ENCODE measurements at regions not wholly inside any gene's neighbourhood (a gene's known extent, or its start where the extent isn't known, plus 50 kb on each side); places are given as distances from the start of the nearest gene placed in this dataset.
"Not testable (repeated sequence)": the region's sequence is repeated elsewhere in the genome, so short reads cannot be mapped to it uniquely, and the experiment has no call there.

DNA sequence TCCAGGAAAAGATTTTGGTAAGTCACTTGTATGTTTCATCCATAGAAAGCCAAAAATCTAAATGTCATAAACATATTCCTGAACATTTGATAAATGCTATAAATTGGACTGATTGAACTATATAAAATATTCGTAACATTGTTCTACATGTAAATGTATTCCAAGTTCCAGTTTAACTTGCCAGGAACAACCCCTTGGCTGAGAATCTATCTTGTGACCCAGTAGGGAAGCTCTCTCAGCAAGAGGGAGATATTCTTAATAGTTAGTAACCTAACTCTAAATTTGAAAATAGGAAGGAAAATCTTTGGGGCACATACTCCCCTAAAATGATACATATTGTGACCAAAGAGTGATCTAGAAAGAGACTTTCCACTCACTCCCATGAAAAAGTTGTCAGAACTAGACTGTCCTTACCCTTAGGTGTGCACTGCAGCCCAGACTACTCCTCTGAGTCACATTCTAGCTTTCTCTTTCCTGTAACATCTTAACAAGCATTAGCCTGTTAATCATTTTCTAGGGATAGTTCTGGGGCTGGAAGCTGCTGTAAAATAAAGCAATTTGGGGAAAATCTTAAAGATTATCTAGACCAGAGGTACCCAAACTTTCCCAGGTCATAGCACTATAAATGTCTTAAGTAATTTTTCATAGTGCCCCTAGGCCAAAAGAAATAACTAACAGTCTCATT lies 73.7 kb upstream of the SKAP2 start:
- H3K27ac ChIP-seq, result no peak overlapping the region
- no peak for TF ChIP-seq ZFX (IDR thresholded peaks at IDR 0.05; ENCODE audit: borderline replicate concordance)
- TF ChIP-seq, protein P1, sequence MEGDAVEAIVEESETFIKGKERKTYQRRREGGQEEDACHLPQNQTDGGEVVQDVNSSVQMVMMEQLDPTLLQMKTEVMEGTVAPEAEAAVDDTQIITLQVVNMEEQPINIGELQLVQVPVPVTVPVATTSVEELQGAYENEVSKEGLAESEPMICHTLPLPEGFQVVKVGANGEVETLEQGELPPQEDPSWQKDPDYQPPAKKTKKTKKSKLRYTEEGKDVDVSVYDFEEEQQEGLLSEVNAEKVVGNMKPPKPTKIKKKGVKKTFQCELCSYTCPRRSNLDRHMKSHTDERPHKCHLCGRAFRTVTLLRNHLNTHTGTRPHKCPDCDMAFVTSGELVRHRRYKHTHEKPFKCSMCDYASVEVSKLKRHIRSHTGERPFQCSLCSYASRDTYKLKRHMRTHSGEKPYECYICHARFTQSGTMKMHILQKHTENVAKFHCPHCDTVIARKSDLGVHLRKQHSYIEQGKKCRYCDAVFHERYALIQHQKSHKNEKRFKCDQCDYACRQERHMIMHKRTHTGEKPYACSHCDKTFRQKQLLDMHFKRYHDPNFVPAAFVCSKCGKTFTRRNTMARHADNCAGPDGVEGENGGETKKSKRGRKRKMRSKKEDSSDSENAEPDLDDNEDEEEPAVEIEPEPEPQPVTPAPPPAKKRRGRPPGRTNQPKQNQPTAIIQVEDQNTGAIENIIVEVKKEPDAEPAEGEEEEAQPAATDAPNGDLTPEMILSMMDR (IDR thresholded peaks at IDR 0.05), result no peak

DNA sequence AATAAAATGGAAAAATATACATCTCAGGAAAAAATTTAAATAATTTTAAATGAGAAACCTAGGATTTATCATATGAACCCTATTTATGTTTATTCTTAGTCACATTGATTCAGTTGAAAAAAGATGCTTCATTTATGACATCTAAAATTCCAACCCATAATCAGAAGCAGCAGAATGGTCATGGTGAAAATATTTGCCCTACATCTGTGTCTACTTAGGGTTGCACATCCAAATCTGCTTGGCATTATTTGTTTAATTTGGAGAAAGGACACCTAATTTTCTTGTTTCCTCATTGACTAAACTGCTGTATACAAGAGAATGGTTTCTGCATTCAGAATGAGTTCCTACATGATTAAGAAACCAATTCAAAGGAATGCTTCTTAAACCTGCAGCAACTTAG lies 72.9 kb upstream of the SKAP2 start:
- H3K27ac ChIP-seq, result no peak overlapping the region
- no peak for TF ChIP-seq ZFX (IDR thresholded peaks at IDR 0.05; ENCODE audit: borderline replicate concordance)
- TF ChIP-seq, protein P1 (IDR thresholded peaks at IDR 0.05), result no peak

DNA sequence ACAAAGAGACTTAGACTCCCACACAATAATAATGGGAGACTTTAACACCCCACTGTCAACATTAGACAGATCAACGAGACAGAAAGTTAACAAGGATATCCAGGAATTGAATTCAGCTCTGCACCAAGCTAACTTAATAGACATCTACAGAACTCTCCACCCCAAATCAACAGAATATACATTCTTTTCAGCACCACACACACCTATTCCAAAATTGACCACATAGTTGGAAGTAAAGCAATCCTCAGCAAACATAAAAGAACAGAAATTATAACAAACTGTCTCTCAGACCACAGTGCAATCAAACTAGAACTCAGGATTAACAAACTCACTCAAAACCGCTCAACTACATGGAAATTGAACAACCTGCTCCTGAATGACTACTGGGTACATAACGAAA lies 68.2 kb upstream of the SKAP2 start:
- not testable (repeated sequence) for H3K27ac ChIP-seq

DNA sequence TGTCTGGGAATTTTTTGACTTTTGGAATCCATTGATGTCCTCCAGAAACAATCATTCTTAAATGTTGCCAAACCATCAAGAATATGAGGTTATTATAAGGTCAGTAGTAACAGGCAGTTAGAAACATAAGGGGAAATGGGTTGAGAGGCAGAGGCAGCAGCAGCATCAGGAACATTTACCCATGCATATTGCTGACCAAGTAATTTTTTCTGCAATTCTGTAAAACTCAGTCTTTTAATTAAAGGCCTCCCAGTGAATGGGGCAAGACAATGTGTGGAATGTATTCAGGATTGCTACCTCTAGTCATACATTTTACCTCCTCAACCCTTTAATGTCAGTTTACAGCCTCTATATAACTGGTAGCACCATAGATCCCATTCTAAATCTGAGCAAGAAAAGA lies 66.5 kb upstream of the SKAP2 start:
- TF ChIP-seq ZFX (IDR thresholded peaks at IDR 0.05; ENCODE audit: borderline replicate concordance), result no peak
- TF ChIP-seq, protein P1 (IDR thresholded peaks at IDR 0.05), result no peak
- no peak overlapping the region for H3K27ac ChIP-seq

DNA sequence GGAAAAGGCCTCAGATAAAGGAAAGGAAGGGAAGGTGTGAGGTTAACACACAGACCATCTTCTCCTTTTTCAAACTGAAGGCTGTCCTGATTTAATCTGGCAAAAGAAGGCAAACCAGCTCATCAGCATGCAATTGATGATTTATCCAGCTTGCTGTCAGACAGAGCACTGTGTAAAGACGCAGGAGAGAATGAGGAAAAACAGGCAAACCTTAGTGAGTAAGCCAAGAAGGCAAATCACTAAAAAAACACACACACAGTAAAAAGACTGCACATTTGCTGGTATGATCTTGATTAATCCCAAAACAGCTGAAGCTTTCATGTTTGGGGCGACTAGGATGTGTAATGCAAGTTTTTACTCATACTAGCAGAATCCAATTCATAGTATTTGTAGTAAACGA lies 65.8 kb upstream of the SKAP2 start:
- H3K27ac ChIP-seq, result no peak overlapping the region
- TF ChIP-seq, protein P1 (IDR thresholded peaks at IDR 0.05), result no peak

DNA sequence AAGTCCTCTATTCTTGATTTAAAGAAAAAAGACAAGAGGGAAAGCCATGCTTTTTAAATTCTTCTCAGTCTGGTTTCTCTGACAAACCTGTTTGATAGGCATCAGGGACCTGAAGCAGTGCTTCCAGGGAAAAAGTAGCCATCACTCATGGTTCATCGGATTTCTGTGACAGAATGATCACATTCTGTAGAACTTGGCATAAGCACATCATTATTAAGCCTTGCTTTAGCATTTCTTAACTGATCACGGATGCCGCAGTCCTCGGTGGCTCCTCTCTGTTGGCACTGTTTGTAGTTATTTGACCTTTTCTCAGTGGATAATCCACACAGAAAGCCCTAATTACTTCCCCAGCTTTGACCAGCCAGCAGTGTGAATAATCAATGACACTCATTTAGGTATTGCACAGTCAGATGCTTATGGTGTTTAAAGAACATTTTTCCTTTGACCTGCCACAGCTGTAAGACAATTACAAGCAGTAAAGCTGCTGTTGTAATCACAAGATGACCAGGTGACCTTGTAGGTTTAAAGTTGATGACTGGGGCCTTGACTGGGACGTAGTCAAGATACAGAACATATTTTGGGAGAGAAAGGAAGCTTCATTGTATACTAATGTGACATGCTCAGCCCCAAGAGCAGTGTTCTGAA lies 64.4 kb upstream of the SKAP2 start:
- H3K27ac ChIP-seq, result no peak overlapping the region
- TF ChIP-seq ZFX (IDR thresholded peaks at IDR 0.05; ENCODE audit: borderline replicate concordance), result no peak
- TF ChIP-seq, protein P1 (IDR thresholded peaks at IDR 0.05), result no peak

DNA sequence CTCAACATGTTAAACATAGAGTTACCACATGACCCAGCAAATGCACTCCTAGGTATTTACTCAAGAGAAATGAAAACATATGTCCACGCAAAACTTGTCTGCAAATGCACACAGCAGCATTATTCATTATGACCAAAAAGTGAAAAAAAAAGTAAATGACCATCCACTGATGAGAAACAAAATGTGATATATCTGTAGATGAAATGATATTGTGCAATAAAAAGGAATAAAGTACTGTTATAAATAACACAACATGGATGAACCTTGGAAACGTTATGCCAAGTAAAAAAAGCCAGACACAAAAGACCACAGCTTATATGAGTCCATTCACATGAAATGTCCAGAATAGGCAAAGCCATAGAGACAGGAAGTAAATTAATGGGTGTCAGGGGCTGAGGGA lies 61.4 kb upstream of the SKAP2 start:
- TF ChIP-seq, protein P1 (IDR thresholded peaks at IDR 0.05), result no peak
- no peak for TF ChIP-seq ZFX (IDR thresholded peaks at IDR 0.05; ENCODE audit: borderline replicate concordance)
- no peak overlapping the region for H3K27ac ChIP-seq

All from 22Rv1 (cell line).